ENCODE measurements at regions not wholly inside any gene's neighbourhood (a gene's known extent, or its start where the extent isn't known, plus 50 kb on each side); places are given as distances from the start of the nearest gene placed in this dataset.
A peak's percentile ranks its signal among the peaks of the same experiment; 100 is the strongest.

GRCh38 chr15:80315289-80315987 is 63.4 kb upstream of the CTXND1 start:
- H3K14ac ChIP-seq (replicated peaks; ENCODE audit: low read depth, low read length), result no peak overlapping the region
- in situ Hi-C loops (cut with MboI; ENCODE audit: low sequenced_read_pairs) (no loop called here), intact Hi-C loops (cut with micrococcal nuclease) (loop anchor here (10.0 kb wide), 1 partner anchor 459 kb away; the partner anchor contains the start of gene CEMIP), dilution Hi-C loops (cut with HindIII; ENCODE audit: low sequenced_read_pairs, unreplicated experiment) (no loop called here)
- H3K27me3 ChIP-seq (ENCODE audit: control insufficient read depth, insufficient read depth, low read length), result no peaks in the 10 kb centered on the region
- H2AK5ac ChIP-seq (ENCODE audit: low read depth, low read length), result peak overlapping the region; percentile 63; the same call in 1 of the 2 replicates
- H3K9me3 ChIP-seq (ENCODE audit: control insufficient read depth, insufficient read depth, low read length), result no peaks in the 10 kb centered on the region
- no peak overlapping the region for H2BK120ac ChIP-seq (ENCODE audit: low read depth, low read length)
- H2AFZ ChIP-seq (replicated peaks; ENCODE audit: low read length, poor library complexity), result no peak overlapping the region
- BruUV-seq (replicated peaks), result no TSS peak
- H2BK20ac ChIP-seq (ENCODE audit: low read depth, low read length), result no peak overlapping the region
- H4K5ac ChIP-seq (ENCODE audit: low read depth, low read length), result no peak overlapping the region
- H2AK9ac ChIP-seq (replicated peaks; ENCODE audit: low read depth, low read length, poor library complexity), result no peak overlapping the region
- H2BK5ac ChIP-seq (ENCODE audit: low read depth, low read length, poor library complexity, severe bottlenecking), result no peak overlapping the region
- ATAC-seq (ENCODE audit: low read depth) (no peak), DNase-seq (no peak)
- no peak overlapping the region for H3K18ac ChIP-seq (ENCODE audit: low read depth, low read length)
- H4K20me1 ChIP-seq (ENCODE audit: insufficient read depth, low read length), result no peaks in the 10 kb centered on the region
- POLR2A ChIA-PET (ENCODE audit: unreplicated experiment), result no interaction called here
- no peak overlapping the region for H4K8ac ChIP-seq (ENCODE audit: low read depth in 2 of 2, low read length in 2 of 2)
- no peaks in the 10 kb centered on the region for H3K79me1 ChIP-seq (ENCODE audit: low read depth in 1 of 2, low read length in 2 of 2)
- no peak overlapping the region for H3K27ac ChIP-seq (ENCODE audit: insufficient read depth, low read length)
- H3K4ac ChIP-seq (ENCODE audit: low read depth, low read length), result no peak overlapping the region
- no peak overlapping the region for H3K23ac ChIP-seq (ENCODE audit: low read depth, low read length)
- H3K9ac ChIP-seq (ENCODE audit: low read depth, low read length), result no peak overlapping the region
- H3K4me1 ChIP-seq (ENCODE audit: control insufficient read depth, insufficient read depth, low read length), result peaks cover 6% of the 10 kb centered on the region
- no peak overlapping the region for H2BK15ac ChIP-seq (ENCODE audit: low read depth, low read length)
- H3K36me3 ChIP-seq (ENCODE audit: control insufficient read depth, insufficient read depth, low read length), result no peaks in the 10 kb centered on the region
- 89 to 100% methylated on average over 1 to 5 of the region's 11 CpGs for WGBS, 2 experiments (ENCODE audit: extremely low coverage in 2 of 2, insufficient read length in 1 of 2)
- no peak overlapping the region for H3K56ac ChIP-seq (ENCODE audit: extremely low read depth, insufficient read depth, low read length)
- TF ChIP-seq CHD1 (IDR thresholded peaks at IDR 0.05; ENCODE audit: low read depth, low read length), result no peak
- no peak for TF ChIP-seq FOS (IDR thresholded peaks at IDR 0.05; ENCODE audit: low read depth, low read length)
- no peak for TF ChIP-seq RAD21 (IDR thresholded peaks at IDR 0.05; ENCODE audit: low read length)
- no peak for TF ChIP-seq MAFK (IDR thresholded peaks at IDR 0.05; ENCODE audit: low read depth, low read length)
- TF ChIP-seq CTCF (conservative IDR thresholded peaks at IDR 0.05; ENCODE audit: low read depth, low read length), result no peak
- TF ChIP-seq USF2 (IDR thresholded peaks at IDR 0.05; ENCODE audit: low read depth, low read length), result no peak
- TF ChIP-seq SMC3 (IDR thresholded peaks at IDR 0.05; ENCODE audit: low read depth, low read length), result no peak
- TF ChIP-seq ELK1 (IDR thresholded peaks at IDR 0.05; ENCODE audit: borderline replicate concordance, low read depth, low read length), result no peak
- no peak for TF ChIP-seq NFE2L2 (IDR thresholded peaks at IDR 0.05; ENCODE audit: low read depth, low read length)
- TF ChIP-seq RFX5 (IDR thresholded peaks at IDR 0.05; ENCODE audit: low read depth, low read length), result no peak
- TF ChIP-seq MXI1 (IDR thresholded peaks at IDR 0.05; ENCODE audit: borderline replicate concordance, low read depth, low read length), result no peak
- no peak for TF ChIP-seq MAZ (IDR thresholded peaks at IDR 0.05; ENCODE audit: borderline replicate concordance, low read depth, low read length)
- H4K91ac ChIP-seq (ENCODE audit: insufficient read depth, low read depth, low read length), result no peak overlapping the region
- H3K4me2 ChIP-seq (ENCODE audit: low read depth, low read length), result no peak overlapping the region
- H3K9me1 ChIP-seq (ENCODE audit: insufficient read depth, low read length), result peaks cover 6% of the 10 kb centered on the region; the same call in 1 of the 2 replicates
- H3K4me3 ChIP-seq (ENCODE audit: insufficient read depth, low read depth, low read length), result no peak overlapping the region
- CTCF ChIA-PET, result no interaction called here
